Neutrophil (primary cell): ENCODE measurements at regions not wholly inside any gene's neighbourhood (a gene's known extent, or its start where the extent isn't known, plus 50 kb on each side); places are given as distances from the start of the nearest gene placed in this dataset.

Experiments used
- H3K27ac ChIP-seq: fragments of 200-600 bp; sonication (generic); 2 replicates; pipeline ENCODE4 v1.5.1; 2016; ENCODE audit warnings: mild to moderate bottlenecking, moderate library complexity
- H3K27me3 ChIP-seq: fragments of 200-600 bp; sonication (generic); 2 replicates; pipeline ENCODE4 v1.6.0; 2016; ENCODE audit warnings: mild to moderate bottlenecking
- H3K36me3 ChIP-seq: fragments of 200-600 bp; sonication (generic); 2 replicates; pipeline ENCODE4 v1.5.1; 2017
- H3K4me1 ChIP-seq, 2 experiments: fragments of 200-600 bp in 1 of 2; sonication (generic) in 1 of 2; 1 replicate in 1 of 2; 2 replicates in 1 of 2; pipeline versions ENCODE4 v1.5.1 to v1.6.1; 2013 to 2016; ENCODE audit warnings: low read depth in 1 of 2, low read length in 1 of 2, mild to moderate bottlenecking in 1 of 2, moderate library complexity in 1 of 2; ENCODE audit not compliant: control insufficient read depth in 1 of 2, insufficient read depth in 1 of 2
- H3K4me3 ChIP-seq, 2 experiments: fragments of 200-600 bp in 1 of 2; sonication (generic) in 1 of 2; 1 replicate in 1 of 2; 2 replicates in 1 of 2; pipeline ENCODE4 v1.5.1; 2013 to 2016; ENCODE audit warnings: low read depth in 1 of 2, low read length in 1 of 2, mild to moderate bottlenecking in 1 of 2, moderate library complexity in 1 of 2
- H3K9me3 ChIP-seq: fragments of 200-600 bp; sonication (generic); 2 replicates; pipeline ENCODE4 v1.5.1; 2016
- TF ChIP-seq, protein P1 (sequence below): fragments of 200-600 bp; sonication (generic); IDR thresholded peaks from 2 replicates; pipeline ENCODE4 v1.5.1; 2016; ENCODE audit warnings: antibody characterized with exemption

DNA sequence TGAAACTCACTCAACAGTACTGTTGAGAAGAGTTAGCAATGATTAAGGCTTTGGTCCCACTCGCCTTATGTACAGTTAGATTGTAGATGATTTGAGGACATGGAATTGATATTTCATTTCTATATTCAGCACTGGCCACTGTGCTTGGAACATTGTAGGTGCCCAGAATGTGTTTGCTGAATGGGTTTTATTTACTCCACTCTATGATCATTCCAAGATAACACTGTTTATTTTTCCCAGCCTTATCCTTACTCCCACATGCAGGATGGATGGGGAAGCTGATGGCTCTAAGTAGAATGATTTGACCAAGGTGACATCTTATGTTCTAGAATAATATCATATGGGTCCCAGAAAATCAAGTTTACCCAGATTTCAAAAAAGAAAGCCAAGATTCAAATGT is 124.6 kb upstream of the RXFP2 start:
- Histone ChIP-seq H3K27me3 (no peaks in the 10 kb centered on the region), H3K9me3 (no peaks in the 10 kb centered on the region), H3K4me1 (no peaks in the 10 kb centered on the region), H3K4me3 (no peak overlapping the region), H3K36me3 (no peaks in the 10 kb centered on the region), H3K27ac (no peak overlapping the region)
- TF ChIP-seq, protein P1, sequence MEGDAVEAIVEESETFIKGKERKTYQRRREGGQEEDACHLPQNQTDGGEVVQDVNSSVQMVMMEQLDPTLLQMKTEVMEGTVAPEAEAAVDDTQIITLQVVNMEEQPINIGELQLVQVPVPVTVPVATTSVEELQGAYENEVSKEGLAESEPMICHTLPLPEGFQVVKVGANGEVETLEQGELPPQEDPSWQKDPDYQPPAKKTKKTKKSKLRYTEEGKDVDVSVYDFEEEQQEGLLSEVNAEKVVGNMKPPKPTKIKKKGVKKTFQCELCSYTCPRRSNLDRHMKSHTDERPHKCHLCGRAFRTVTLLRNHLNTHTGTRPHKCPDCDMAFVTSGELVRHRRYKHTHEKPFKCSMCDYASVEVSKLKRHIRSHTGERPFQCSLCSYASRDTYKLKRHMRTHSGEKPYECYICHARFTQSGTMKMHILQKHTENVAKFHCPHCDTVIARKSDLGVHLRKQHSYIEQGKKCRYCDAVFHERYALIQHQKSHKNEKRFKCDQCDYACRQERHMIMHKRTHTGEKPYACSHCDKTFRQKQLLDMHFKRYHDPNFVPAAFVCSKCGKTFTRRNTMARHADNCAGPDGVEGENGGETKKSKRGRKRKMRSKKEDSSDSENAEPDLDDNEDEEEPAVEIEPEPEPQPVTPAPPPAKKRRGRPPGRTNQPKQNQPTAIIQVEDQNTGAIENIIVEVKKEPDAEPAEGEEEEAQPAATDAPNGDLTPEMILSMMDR, result no peak

DNA sequence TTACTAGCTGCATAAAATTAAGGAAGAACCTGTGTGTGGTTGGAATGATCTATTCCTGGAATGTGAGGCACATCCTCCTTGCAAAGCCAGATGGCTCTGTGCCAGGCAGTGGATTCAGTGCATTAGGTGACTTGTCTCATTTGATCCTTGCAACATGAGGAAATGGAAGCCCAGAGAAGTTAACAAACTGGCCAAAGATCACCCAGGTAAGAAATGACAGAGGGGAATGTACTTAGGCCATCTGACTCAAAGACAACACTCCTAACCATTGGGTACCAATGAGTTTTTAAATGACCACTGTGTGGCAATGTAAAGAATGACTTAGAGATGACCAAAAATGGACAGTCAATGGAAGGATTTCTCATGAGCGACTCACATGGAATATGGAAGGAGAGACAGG is 114.2 kb upstream of the RXFP2 start:
- Histone ChIP-seq H3K36me3 (no peaks in the 10 kb centered on the region), H3K4me1 (no peaks in the 10 kb centered on the region), H3K9me3 (no peaks in the 10 kb centered on the region), H3K27ac (no peak overlapping the region), H3K4me3 (no peak overlapping the region), H3K27me3 (no peaks in the 10 kb centered on the region)
- TF ChIP-seq, protein P1, result no peak

DNA sequence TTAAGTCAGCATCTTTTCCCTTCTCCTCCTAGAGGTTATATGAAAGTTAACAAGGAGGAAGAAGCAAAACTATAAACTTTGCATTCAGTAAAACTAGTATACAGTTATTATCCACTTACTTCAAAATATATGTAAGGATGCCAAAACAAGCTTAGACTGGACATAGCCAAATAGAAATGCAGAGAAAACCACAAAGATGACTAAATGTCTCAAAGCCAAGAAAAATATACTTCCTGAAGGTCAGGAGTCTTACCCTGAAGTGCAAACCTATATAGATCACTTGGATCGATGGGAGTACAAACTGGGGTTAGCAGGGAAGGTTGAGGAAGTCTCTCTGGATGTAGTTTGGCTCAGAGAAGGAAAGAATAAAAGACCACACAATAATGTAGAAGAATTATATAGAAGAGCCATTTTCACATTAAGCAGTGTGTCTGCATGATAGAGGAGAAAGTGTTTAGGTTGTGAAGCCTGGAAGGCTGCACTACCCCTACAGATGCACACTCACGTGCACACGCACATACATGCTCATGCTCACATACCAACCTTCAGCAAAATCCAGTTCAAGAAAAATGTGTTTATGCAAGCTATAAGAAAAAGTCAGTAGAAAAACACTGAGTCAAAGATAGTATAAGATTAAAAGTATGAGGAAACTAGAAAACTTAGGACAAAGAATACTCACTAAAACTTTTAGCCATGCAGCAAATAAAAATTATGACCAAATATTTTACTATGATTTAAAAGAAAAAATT is 112.1 kb upstream of the RXFP2 start:
- Histone ChIP-seq H3K36me3 (no peaks in the 10 kb centered on the region), H3K4me1 (no peaks in the 10 kb centered on the region), H3K4me3 (no peak overlapping the region), H3K27me3 (no peaks in the 10 kb centered on the region), H3K27ac (no peak overlapping the region), H3K9me3 (no peaks in the 10 kb centered on the region)
- TF ChIP-seq, protein P1, result no peak

DNA sequence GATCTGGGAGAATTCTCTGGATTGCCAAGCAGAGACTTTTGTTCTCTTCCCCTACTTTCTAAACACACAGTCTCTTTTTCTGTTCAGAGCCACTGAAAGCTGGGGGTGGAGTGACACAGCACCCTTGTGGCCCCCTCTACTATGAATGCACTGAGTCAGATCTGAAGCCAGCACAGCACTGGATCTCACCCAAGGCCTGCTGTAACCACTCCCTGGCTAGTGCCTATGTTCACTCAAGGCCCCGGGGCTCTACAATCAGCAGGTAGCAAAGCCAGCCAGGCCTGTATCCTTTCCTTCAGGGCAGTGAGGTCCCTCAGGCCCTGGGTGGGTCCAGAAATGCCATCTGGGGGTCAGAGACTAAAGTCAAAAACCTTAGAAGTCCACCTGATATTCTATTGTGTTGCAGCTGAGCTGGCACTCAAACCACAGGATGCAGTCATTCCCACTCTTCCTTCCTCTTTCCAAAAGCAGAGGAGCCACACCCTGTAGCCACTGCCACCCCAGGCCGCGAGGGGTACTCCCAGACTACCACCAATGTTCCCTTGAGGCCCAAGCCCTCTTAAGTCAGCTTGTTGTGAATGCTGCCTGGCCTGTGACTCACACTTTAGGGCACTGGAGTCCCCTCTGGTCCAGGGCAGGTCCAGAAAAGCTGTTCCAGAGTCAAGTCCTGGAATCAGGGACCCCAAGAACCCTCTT is 110.1 kb upstream of the RXFP2 start:
- TF ChIP-seq, protein P1, result no peak
- Histone ChIP-seq H3K9me3 (no peaks in the 10 kb centered on the region), H3K27ac (no peak overlapping the region), H3K4me1 (no peaks in the 10 kb centered on the region), H3K36me3 (no peaks in the 10 kb centered on the region), H3K4me3 (no peak overlapping the region), H3K27me3 (no peaks in the 10 kb centered on the region)

DNA sequence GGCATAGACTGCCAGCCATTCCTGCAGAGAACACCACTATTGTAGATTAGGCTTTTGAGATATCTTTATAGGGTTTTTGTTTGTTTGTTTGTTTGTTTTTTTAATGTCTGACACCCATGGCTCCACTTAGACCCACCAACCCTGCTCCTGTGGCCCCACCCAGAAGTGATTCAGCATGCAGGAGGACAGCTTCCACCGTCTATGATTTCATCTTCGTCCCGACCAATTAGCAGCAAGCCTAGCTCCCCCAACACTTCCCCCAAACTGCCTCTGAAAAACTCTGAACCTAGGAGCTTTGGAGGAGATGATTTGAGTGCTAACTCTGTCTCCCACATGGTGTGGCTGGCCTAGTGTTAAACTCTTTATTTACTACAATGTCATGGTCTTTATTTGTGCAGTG is 108.3 kb upstream of the RXFP2 start:
- Histone ChIP-seq H3K4me3 (no peak overlapping the region), H3K27ac (no peak overlapping the region), H3K9me3 (no peaks in the 10 kb centered on the region), H3K36me3 (no peaks in the 10 kb centered on the region), H3K27me3 (no peaks in the 10 kb centered on the region), H3K4me1 (no peaks in the 10 kb centered on the region)
- TF ChIP-seq, protein P1, result no peak
